Heart right ventricle (tissue), 16 donors: ENCODE measurements at regions not wholly inside any gene's neighbourhood (a gene's known extent, or its start where the extent isn't known, plus 50 kb on each side); places are given as distances from the start of the nearest gene placed in this dataset.

Source experiments
- ATAC-seq, 8 donors: fragments of 200-7000 bp; cut with Tn5 transposase; one replicate each; pipeline ENCODE4 v1.9.1; 2020; ENCODE audit warnings: mild to moderate bottlenecking in 8 of 8, moderate library complexity in 8 of 8, moderate number of reproducible peaks in 1 of 8
- DNase-seq, 2 donors: peaks; one replicate each; pipeline ENCODE4 v3.0.0-alpha.2; 2020
- H3K27ac ChIP-seq, 10 donors: fragments of 200-600 bp; sonication (generic) in 2 of 10; one replicate each; pipeline versions ENCODE4 v1.5.0 to v1.8.0; 2020 to 2022; ENCODE audit warnings: mild to moderate bottlenecking in 3 of 10
- H3K27me3 ChIP-seq, 7 donors: fragments of 200-600 bp; one replicate each; pipeline ENCODE4 v1.8.0; 2021 to 2022; ENCODE audit warnings: mild to moderate bottlenecking in 2 of 7
- H3K36me3 ChIP-seq, 9 donors: fragments of 200-600 bp; sonication (generic) in 1 of 9; one replicate each; pipeline versions ENCODE4 v1.5.0 to v1.8.0; 2020 to 2022; ENCODE audit warnings: mild to moderate bottlenecking in 2 of 9
- H3K4me1 ChIP-seq, 9 donors: fragments of 200-600 bp; sonication (generic) in 1 of 9; one replicate each; pipeline versions ENCODE4 v1.5.0 to v1.8.0; 2020 to 2022; ENCODE audit warnings: mild to moderate bottlenecking in 4 of 9
- H3K4me3 ChIP-seq, 10 donors: fragments of 200-600 bp; sonication (generic) in 2 of 10; one replicate each; pipeline versions ENCODE4 v1.5.0 to v1.8.0; 2020 to 2022; ENCODE audit warnings: mild to moderate bottlenecking in 7 of 10, moderate library complexity in 2 of 10
- H3K9me3 ChIP-seq, 11 donors: fragments of 200-600 bp in 10 of 11; sonication (generic) in 2 of 11; one replicate each; pipeline versions ENCODE4 v1.5.0 to v1.8.0; 2013 to 2022; ENCODE audit warnings: mild to moderate bottlenecking in 2 of 11, control low read depth in 1 of 11, moderate library complexity in 1 of 11
- CTCF ChIP-seq, 9 donors: fragments of 200-600 bp; sonication (generic) in 2 of 9; IDR thresholded peaks; one replicate each; pipeline versions ENCODE4 v1.5.0 to v1.8.0; 2021 to 2022; ENCODE audit warnings: antibody characterized with exemption in 9 of 9, mild to moderate bottlenecking in 5 of 9, moderate library complexity in 1 of 9
- WGBS, 2 donors: extraction: QIAGEN DNeasy Blood & Tissue Kit; methylation state at CpG; one replicate each; pipeline ENCODE4 v1.1.7; 2013; ENCODE audit warnings: inconsistent platforms in 1 of 2; 5-methylcytosine and 5-hydroxymethylcytosine counted together
- intact Hi-C, 10 donors: fragments of 100-400 bp; cut with DNase I; formaldehyde crosslinking; loops; one replicate each; pipeline versions ENCODE4 v1.11.1 to v1.14.2; 2022
- donor health status: Arrhythmogenic right ventricular cardiomyopathy.
- donor health status: ischemic (EF 13 %, LVEDD 7.1; RV severe dilation, severe dysfunction).
- donor health status: healthy with polysubstance abuse.
- donor health status: DM: no; HTN: yes; CAD: no.
- donor health status: DM: no; HTN: no; CAD: no.
- donor health status: ischemic (EF 25% LVEDD 6.9; RV normal size, moderate dysfunction).
- donor health status: ischemic (EF 25% LVEDD 5.7; RV mildly dilated, moderate dysfunction).
- donor health status: healthy.
- donor health status: DM: yes; HTN: yes; CAD: no.
- donor health status: Ischemic cardiomyopathy.
- donor health status: ischemic (EF 35%, LVEDD 5.7; RV mildly dilated, moderate dysfunction).
- donor health status: nonischemic (EF 11% LVEDD 7.7; RV severe dilation, severe dysfunction).
- donor health status: DM: yes; HTN: yes; CAD: no.
- donor health status: PGD.
- donor health status: ischemic (EF 29% LVEDD 5.4; RV normal size, mild dysfunction).
- donor health status: nonischemic (EF 23%, LVEDD 6.1; RV moderate dilation, normal function).

- H3K4me1 ChIP-seq, result no peaks in the 10 kb centered on the region
- no peak for TF ChIP-seq CTCF (IDR thresholded peaks at IDR 0.05)
- no peak overlapping the region for H3K27ac ChIP-seq
- DNase-seq (no peak), ATAC-seq (no peak)
- H3K27me3 ChIP-seq, result peaks cover 0 to 15% (median 0%) of the 10 kb centered on the region in 7 donors
- H3K4me3 ChIP-seq, result no peak overlapping the region
- WGBS, 2 donors, result 70 to 77% methylated on average over 11 of the region's 11 CpGs
- H3K9me3 ChIP-seq, result no peaks in the 10 kb centered on the region
- H3K36me3 ChIP-seq, result no peaks in the 10 kb centered on the region
- intact Hi-C loops, result no loop called here
Measured at GRCh38 chr12:14194572-14194971, 170.9 kb upstream of the ATF7IP start.

GRCh38 chr12:14199455-14200198 is 165.9 kb upstream of the ATF7IP start:
- intact Hi-C loops, result no loop called here
- no peak for ATAC-seq
- 77 to 80% methylated on average over 4 of the region's 4 CpGs for WGBS, 2 donors

GRCh38 chr12:14200598-14200997 is 164.9 kb upstream of the ATF7IP start:
- Histone ChIP-seq H3K9me3 (peaks cover 0 to 12% (median 0%) of the 10 kb centered on the region in 11 donors), H3K27me3 (no peaks in the 10 kb centered on the region), H3K36me3 (no peaks in the 10 kb centered on the region), H3K4me1 (no peaks in the 10 kb centered on the region), H3K4me3 (no peak overlapping the region), H3K27ac (no peak overlapping the region)
- DNase-seq, result no peak
- no peak for ATAC-seq
- intact Hi-C loops, result no loop called here
- WGBS, 2 donors, result 88% methylated on average over 2 of the region's 2 CpGs
- no peak for TF ChIP-seq CTCF (IDR thresholded peaks at IDR 0.05)

More at GRCh38 chr12:14199455-14200198, 165.9 kb upstream of the ATF7IP start:
- TF ChIP-seq CTCF (IDR thresholded peaks at IDR 0.05), result no peak
- H3K27me3 ChIP-seq, result peaks cover 0 to 9% (median 0%) of the 10 kb centered on the region in 7 donors
- no peaks in the 10 kb centered on the region for H3K4me1 ChIP-seq
- H3K4me3 ChIP-seq, result no peak overlapping the region
- DNase-seq, result no peak
- H3K9me3 ChIP-seq, result peaks cover 0 to 12% (median 0%) of the 10 kb centered on the region in 11 donors
- no peaks in the 10 kb centered on the region for H3K36me3 ChIP-seq
- H3K27ac ChIP-seq, result no peak overlapping the region

GRCh38 chr12:14201291-14201690 is 164.2 kb upstream of the ATF7IP start:
- Histone ChIP-seq H3K27ac (no peak overlapping the region), H3K9me3 (peaks cover 0 to 12% (median 0%) of the 10 kb centered on the region in 11 donors), H3K36me3 (no peaks in the 10 kb centered on the region), H3K27me3 (no peaks in the 10 kb centered on the region), H3K4me3 (no peak overlapping the region), H3K4me1 (no peaks in the 10 kb centered on the region)
- TF ChIP-seq CTCF (IDR thresholded peaks at IDR 0.05), result no peak
- DNase-seq, result no peak
- intact Hi-C loops, result no loop called here
- ATAC-seq, result no peak
- WGBS, 2 donors, result 78 to 86% methylated on average over 1 of the region's 1 CpG
